ENCODE measurements at regions not wholly inside any gene's neighbourhood (a gene's known extent, or its start where the extent isn't known, plus 50 kb on each side); places are given as distances from the start of the nearest gene placed in this dataset.

DNA sequence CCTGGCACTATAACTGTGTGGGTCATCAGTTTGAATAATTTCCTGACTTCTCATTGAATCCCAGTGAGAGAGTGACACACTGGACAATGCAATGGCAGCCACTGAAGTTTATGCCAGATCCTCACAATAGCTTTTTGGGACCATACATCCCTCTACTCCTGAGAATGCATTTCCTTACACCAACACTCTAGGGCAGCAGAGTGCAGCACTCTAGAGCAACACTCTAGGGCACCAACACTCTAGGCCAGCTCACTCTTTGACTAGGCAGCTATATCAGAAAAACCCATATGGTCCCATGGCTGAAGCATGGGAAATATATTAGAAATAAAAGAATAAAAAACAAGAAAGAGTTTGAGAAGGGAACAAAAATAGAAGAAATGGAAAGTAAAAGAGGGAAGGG, 309.2 kb downstream of the MAP2K6 start:
- no peak for TF ChIP-seq EZH2 (IDR thresholded peaks at IDR 0.05; ENCODE audit: insufficient read depth, poor library complexity, severe bottlenecking)
- TF ChIP-seq EZH2phosphoT487 (IDR thresholded peaks at IDR 0.05; ENCODE audit: insufficient read depth, low read depth), result no peak

Measured in GM23248 (cell line).